ENCODE measurements at regions not wholly inside any gene's neighbourhood (a gene's known extent, or its start where the extent isn't known, plus 50 kb on each side); places are given as distances from the start of the nearest gene placed in this dataset.
A peak's percentile ranks its signal among the peaks of the same experiment; 100 is the strongest.

- DNase-seq (ENCODE audit: low read depth) = no peak
These were observed 50.5 kb upstream of the GUCY1A1 start for GRCh38 chr4:155616117-155616516.

DNA sequence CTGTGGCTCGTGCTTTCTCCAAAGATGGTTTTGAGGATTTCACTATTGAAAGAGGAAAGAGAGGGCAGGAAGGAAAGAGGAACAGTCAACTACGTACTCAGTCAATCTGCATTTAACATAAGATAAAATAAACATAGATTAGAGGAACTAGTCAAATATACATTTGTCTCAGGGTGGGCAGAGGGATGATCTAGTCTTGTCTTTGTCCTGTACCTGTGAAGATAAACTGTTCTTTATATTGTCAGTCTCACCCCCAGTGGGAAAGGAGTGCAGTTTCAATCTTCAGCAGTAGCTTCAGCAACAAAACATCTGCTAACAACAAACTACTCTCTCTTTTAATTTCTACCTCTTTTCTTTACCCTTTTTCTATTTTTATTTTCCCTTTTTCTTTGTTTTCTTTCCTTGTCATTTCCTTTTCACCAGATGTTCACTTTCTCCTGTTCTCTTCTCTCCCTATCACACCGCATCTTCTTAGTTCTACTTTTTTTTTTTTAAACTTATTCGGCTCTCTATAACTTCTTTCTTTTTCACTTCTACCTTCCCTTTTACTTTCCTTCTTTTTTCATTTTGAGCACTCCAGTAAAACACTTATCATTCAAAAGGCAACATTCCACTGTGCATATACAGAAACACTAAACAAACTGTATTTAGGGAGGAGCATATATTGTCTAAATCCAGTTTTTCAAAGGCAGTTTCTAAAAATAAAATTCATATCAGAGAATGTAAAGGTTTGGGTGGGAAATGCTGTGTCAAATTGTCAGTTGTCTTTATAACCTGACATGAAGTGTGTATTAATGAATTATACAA is 51.4 kb upstream of the GUCY1A1 start:
- no peak for DNase-seq (ENCODE audit: low read depth)

- no peak for DNase-seq (ENCODE audit: low read depth)
These were observed 52.4 kb upstream of the GUCY1A1 start for GRCh38 chr4:155614111-155614762.

DNA sequence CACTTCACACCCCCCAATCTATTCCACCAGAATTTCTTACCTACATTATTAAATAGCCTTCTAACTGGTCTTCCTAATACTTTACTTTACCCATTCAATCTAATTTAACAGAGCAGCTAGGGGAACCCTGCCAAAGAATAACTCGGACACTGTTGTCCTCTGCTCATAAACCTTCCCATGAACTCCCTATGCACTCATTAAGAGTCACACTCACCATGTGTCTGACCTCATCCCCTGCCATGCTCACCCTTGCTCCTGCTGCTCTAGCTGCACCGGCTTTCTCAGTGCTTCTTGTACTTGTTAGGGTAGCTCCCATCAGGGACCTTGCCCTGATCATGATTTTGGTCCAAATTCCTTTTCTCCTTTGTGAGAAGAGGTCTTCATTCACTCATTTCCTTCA is 54.6 kb upstream of the GUCY1A1 start:
- DNase-seq (ENCODE audit: low read depth) = no peak

DNA sequence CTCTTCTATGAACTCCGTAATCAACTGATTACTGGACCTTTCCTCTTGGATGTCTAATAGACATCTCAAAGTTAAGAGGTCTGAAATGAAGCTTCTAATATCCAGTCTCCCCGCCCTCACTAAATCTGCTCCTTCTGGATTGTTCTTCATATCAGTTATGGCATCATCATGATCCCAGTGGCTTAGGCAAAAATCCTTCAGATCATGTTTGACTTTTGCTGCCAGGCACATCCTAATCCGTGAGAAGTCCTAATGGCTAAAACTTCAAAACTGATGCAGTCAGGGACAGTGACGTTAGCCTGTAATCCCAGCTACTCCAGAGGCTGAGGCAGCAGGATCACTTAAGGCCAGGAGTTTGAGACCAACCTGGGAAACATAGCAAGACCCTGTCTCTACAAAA is 55.1 kb upstream of the GUCY1A1 start:
- no peak for DNase-seq (ENCODE audit: low read depth)

- no peak for DNase-seq (ENCODE audit: low read depth)
These were observed 56.5 kb upstream of the GUCY1A1 start for GRCh38 chr4:155610143-155610542.

DNA sequence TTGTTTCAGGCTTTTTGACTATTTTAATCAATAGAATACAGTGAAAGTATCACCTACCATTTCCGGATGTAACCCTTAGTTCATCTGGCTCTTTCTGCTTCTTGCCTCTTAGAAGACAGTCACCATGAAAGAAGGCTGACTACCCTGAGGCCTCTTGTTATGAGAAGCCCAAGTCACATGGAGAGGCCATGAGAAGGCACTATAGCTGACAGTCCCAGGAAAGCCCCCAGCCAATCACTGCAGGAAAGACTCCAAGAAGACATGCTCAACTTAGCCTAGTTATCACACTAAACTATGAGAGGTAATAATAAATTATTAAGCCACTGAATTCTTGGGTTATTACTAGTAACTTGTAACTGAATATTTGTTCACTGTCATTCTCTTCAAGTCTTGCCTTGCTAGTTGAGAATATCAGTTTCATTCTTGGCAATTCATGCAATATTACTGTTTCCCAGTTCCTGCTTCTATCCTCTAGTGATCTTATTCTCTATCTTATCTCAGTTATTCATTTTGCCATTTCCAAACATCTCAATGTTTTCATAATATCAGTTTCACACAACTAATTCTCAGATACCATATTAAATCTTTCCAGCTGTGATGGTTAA is 57.1 kb upstream of the GUCY1A1 start:
- DNase-seq (ENCODE audit: low read depth) = no peak

GRCh38 chr4:155608225-155608885 is 58.3 kb upstream of the GUCY1A1 start:
- peak; percentile 61 for DNase-seq (ENCODE audit: low read depth)

DNA sequence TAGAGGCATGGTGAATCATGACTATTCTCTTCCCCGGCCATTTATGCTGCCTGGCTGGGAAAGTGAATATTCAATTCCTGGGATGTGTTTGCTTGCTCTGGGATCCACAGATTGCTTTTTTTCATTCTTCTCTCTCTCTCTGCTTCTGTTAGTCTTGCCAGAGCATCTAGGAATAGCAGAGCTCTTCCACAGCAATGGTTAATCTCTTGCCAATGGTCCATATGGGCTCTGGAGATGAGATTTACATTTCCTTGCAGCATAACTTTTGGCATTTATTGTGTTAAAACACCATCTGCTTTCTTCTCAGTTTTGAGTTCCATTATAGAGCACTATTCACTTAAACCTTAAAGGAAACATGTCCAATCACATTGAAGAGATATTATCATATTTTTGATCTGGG is 59.2 kb upstream of the GUCY1A1 start:
- no peak for DNase-seq (ENCODE audit: low read depth)

DNA sequence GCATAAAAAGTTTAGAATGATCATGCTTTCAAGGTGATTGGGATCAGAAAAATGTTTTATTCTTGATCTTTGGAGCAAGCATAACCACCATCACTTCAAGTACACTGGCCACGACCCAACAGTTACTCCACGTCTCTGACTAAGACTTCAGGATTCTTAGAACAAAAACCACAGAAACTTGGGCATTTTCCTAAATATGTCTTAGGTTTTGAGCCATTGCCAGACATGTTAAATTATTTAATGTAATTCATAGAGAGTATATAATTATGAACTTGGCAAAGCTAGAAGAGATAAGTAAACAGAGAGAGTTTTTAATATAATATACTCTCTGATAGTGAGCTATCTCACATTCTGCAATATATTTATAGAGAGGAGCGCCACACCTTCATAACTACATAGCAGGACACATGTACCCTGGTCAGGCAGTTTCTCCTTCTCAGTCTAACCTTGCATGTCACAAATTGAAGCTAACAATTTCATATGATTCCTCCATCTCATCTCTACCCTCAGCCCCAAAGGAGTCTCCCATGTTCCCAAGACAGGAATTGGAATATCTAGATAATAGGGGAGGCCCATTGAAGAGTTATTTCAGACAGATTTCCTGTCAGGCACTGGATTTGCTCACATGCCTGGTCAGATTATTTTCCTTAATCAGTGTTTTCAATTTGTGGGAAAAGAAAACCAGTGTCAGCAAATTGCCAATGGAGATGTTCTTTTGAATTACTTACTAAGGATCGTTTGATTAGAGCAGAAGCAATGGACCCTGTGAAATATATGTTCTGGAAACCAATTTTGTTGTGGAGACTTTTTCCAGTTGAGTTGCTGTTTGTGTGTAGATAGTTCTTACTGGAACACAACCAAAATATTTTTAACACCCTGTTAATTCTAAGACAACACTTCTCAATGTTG is 61.7 kb upstream of the GUCY1A1 start:
- peak; percentile 86 for DNase-seq (ENCODE audit: low read depth)

DNA sequence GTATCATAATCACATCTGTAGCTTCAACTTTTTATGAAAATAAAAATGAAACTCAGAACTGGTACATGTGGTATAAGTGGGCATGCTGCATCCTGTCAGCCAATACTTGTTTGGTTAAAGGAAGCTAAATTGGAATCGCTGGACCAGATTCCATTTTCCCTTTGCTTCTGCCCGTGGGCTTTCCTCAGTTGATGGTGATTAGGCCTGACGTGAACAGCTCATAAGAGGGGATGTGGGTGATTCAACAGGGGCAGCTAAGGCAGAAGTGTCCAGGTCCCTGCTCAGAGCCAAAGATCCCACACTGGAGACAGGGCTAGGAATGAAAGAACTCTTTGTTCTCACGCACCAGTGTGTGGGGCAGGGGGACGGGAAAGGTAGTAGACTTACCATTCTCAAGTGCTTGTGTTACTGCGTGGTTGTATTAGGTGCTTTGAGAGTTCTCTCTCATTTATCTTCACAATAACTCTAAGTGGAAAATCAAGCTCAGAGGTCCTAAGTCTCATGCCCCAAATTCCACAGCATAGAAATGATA is 63.2 kb upstream of the GUCY1A1 start:
- DNase-seq (ENCODE audit: low read depth) = peak; percentile 69

- peak; percentile 32 for DNase-seq (ENCODE audit: low read depth)
These were observed 64.1 kb upstream of the GUCY1A1 start for GRCh38 chr4:155602351-155603140.

- peak; percentile 50 for DNase-seq (ENCODE audit: low read depth)
These were observed 66.4 kb upstream of the GUCY1A1 start for GRCh38 chr4:155600244-155600643.

DNA sequence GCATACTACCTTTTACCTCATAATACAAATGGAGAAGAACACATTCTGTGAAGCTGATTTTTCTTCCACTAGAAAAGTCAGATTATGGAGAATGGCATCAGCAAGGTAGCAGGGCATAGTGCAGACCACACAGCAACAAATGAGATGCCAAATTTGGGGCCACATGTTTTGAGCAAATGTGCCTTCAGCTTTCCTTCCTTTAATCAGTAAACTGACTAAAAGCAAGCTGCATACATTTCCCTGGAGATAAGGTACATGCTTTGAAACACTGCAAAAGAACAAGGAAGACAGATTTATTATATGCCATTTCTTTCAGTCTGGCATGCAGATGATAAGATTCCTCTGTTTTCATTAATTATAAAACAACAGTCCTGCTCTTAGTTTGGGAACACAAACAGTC is 67.1 kb upstream of the GUCY1A1 start:
- DNase-seq (ENCODE audit: low read depth) = no peak

GRCh38 chr4:155599085-155599484 is 67.6 kb upstream of the GUCY1A1 start:
- DNase-seq (ENCODE audit: low read depth) = no peak

GRCh38 chr4:155597933-155598451 is 68.7 kb upstream of the GUCY1A1 start:
- DNase-seq (ENCODE audit: low read depth) = no peak

GRCh38 chr4:155597281-155597680 is 69.4 kb upstream of the GUCY1A1 start:
- DNase-seq (ENCODE audit: low read depth) = no peak

- no peak for DNase-seq (ENCODE audit: low read depth)
These were observed 72.9 kb upstream of the GUCY1A1 start for GRCh38 chr4:155593793-155594192.

GRCh38 chr4:155592938-155593297 is 73.7 kb upstream of the GUCY1A1 start:
- DNase-seq (ENCODE audit: low read depth) = peak; percentile 47

Measured in RPMI7951 (cell line).